ENCODE measurements at regions not wholly inside any gene's neighbourhood (a gene's known extent, or its start where the extent isn't known, plus 50 kb on each side); places are given as distances from the start of the nearest gene placed in this dataset.

- no peaks in the 10 kb centered on the region for H3K27me3 ChIP-seq (ENCODE audit: control insufficient read depth, insufficient read depth, low read length)
- no peak for DNase-seq (ENCODE audit: low read depth)
- H3K36me3 ChIP-seq (ENCODE audit: control insufficient read depth, insufficient read depth, low read length): no peaks in the 10 kb centered on the region
Observed at GRCh38 chr2:57111531-57111930, 927.7 kb downstream of the CCDC85A start.

GRCh38 chr2:57119141-57119540 lies 927.5 kb upstream of the VRK2 start:
- Histone ChIP-seq H3K36me3 (ENCODE audit: control insufficient read depth, insufficient read depth, low read length) (no peaks in the 10 kb centered on the region), H3K27me3 (ENCODE audit: control insufficient read depth, insufficient read depth, low read length) (no peaks in the 10 kb centered on the region), H3K4me3 (ENCODE audit: low read depth, low read length) (no peak overlapping the region)
- no peak for TF ChIP-seq CTCF (IDR thresholded peaks at IDR 0.05; ENCODE audit: insufficient read depth, low read length, poor library complexity, severe bottlenecking)
- DNase-seq (ENCODE audit: low read depth): no peak

More at GRCh38 chr2:57111531-57111930, 927.7 kb downstream of the CCDC85A start:
- no peak for TF ChIP-seq CTCF (IDR thresholded peaks at IDR 0.05; ENCODE audit: insufficient read depth, low read length, poor library complexity, severe bottlenecking)
- H3K4me3 ChIP-seq (ENCODE audit: low read depth, low read length): no peak overlapping the region

GRCh38 chr2:57126410-57126809 lies 920.2 kb upstream of the VRK2 start:
- H3K27me3 ChIP-seq (ENCODE audit: control insufficient read depth, insufficient read depth, low read length): no peaks in the 10 kb centered on the region
- TF ChIP-seq CTCF (IDR thresholded peaks at IDR 0.05; ENCODE audit: insufficient read depth, low read length, poor library complexity, severe bottlenecking): no peak
- no peak for DNase-seq (ENCODE audit: low read depth)
- H3K4me3 ChIP-seq (ENCODE audit: low read depth, low read length): no peak overlapping the region
- H3K36me3 ChIP-seq (ENCODE audit: control insufficient read depth, insufficient read depth, low read length): no peaks in the 10 kb centered on the region

GRCh38 chr2:57139179-57139578 lies 907.4 kb upstream of the VRK2 start:
- Histone ChIP-seq H3K27me3 (ENCODE audit: control insufficient read depth, insufficient read depth, low read length) (no peaks in the 10 kb centered on the region), H3K36me3 (ENCODE audit: control insufficient read depth, insufficient read depth, low read length) (no peaks in the 10 kb centered on the region), H3K4me3 (ENCODE audit: low read depth, low read length) (no peak overlapping the region)
- TF ChIP-seq CTCF (IDR thresholded peaks at IDR 0.05; ENCODE audit: insufficient read depth, low read length, poor library complexity, severe bottlenecking): no peak
- no peak for DNase-seq (ENCODE audit: low read depth)

GRCh38 chr2:57141269-57141668 lies 905.3 kb upstream of the VRK2 start:
- Histone ChIP-seq H3K4me3 (ENCODE audit: low read depth, low read length) (no peak overlapping the region), H3K27me3 (ENCODE audit: control insufficient read depth, insufficient read depth, low read length) (no peaks in the 10 kb centered on the region), H3K36me3 (ENCODE audit: control insufficient read depth, insufficient read depth, low read length) (no peaks in the 10 kb centered on the region)
- no peak for TF ChIP-seq CTCF (IDR thresholded peaks at IDR 0.05; ENCODE audit: insufficient read depth, low read length, poor library complexity, severe bottlenecking)
- DNase-seq (ENCODE audit: low read depth): no peak

- H3K4me3 ChIP-seq (ENCODE audit: low read depth, low read length): no peak overlapping the region
- DNase-seq (ENCODE audit: low read depth): no peak
- H3K36me3 ChIP-seq (ENCODE audit: control insufficient read depth, insufficient read depth, low read length): no peaks in the 10 kb centered on the region
- no peaks in the 10 kb centered on the region for H3K27me3 ChIP-seq (ENCODE audit: control insufficient read depth, insufficient read depth, low read length)
- no peak for TF ChIP-seq CTCF (IDR thresholded peaks at IDR 0.05; ENCODE audit: insufficient read depth, low read length, poor library complexity, severe bottlenecking)
Observed at GRCh38 chr2:57146951-57147350, 899.7 kb upstream of the VRK2 start.
